Right lobe of liver (tissue), 6 donors: ENCODE measurements at regions not wholly inside any gene's neighbourhood (a gene's known extent, or its start where the extent isn't known, plus 50 kb on each side); places are given as distances from the start of the nearest gene placed in this dataset.

Experiments used
- ATAC-seq, 4 donors: fragments of 200-7000 bp; cut with Tn5 transposase; one replicate each; pipeline ENCODE4 v1.9.1; 2020; ENCODE audit warnings: mild to moderate bottlenecking in 4 of 4, moderate library complexity in 4 of 4
- DNase-seq, 3 donors: peaks; one replicate each; pipeline ENCODE4 v3.0.0-alpha.2; 2020
- H3K27ac ChIP-seq, 3 donors: fragments of 200-600 bp; one replicate each; pipeline ENCODE4 v1.8.0; 2022
- H3K27me3 ChIP-seq, 2 donors: fragments of 200-600 bp; one replicate each; pipeline ENCODE4 v1.8.0; 2022
- H3K36me3 ChIP-seq, 4 donors: fragments of 200-600 bp; sonication (generic) in 1 of 4; one replicate each; pipeline versions ENCODE4 v1.5.1 to v1.8.0; 2017 to 2022; ENCODE audit warnings: control low read depth in 1 of 4
- H3K4me1 ChIP-seq, 4 donors: fragments of 200-600 bp; sonication (generic) in 1 of 4; one replicate each; pipeline versions ENCODE4 v1.5.1 to v1.8.0; 2017 to 2022; ENCODE audit warnings: control low read depth in 1 of 4
- H3K4me3 ChIP-seq, 3 donors: fragments of 200-600 bp; one replicate each; pipeline ENCODE4 v1.8.0; 2022
- H3K9me3 ChIP-seq, 4 donors: fragments of 200-600 bp; sonication (generic) in 1 of 4; one replicate each; pipeline versions ENCODE4 v1.5.1 to v1.8.0; 2017 to 2022; ENCODE audit warnings: control low read depth in 1 of 4
- POLR2A ChIP-seq: fragments of 450-650 bp; IDR thresholded peaks from one replicate; pipeline ENCODE4 v1.6.1; 2017; ENCODE audit warnings: antibody characterized with exemption, mild to moderate bottlenecking
- WGBS: methylation state at CpG from one replicate; pipeline ENCODE4 v1.1.6; 2018; ENCODE audit warnings: low coverage, low lambda C conversion rate; ENCODE audit not compliant: insufficient coverage; ENCODE audit errors: missing lambda C conversion rate; 5-methylcytosine and 5-hydroxymethylcytosine counted together
- intact Hi-C, 2 donors: fragments of 100-400 bp; cut with DNase I; formaldehyde crosslinking; loops; one replicate each; pipeline versions ENCODE4 v1.11.2 to v1.14.1; 2022
- TF ChIP-seq, protein P1 (sequence below), 4 donors: fragments of 200-600 bp in 3 of 4; fragments of 450-650 bp in 1 of 4; IDR thresholded peaks; one replicate each; pipeline versions ENCODE4 v1.5.1 to v1.8.0; 2016 to 2022; ENCODE audit warnings: antibody characterized with exemption in 4 of 4, mild to moderate bottlenecking in 2 of 4
- donor health status: DM: no; HTN: yes; CAD: no.
- donor health status: DM: no; HTN: no; CAD: no.
- donor health status: DM: no; HTN: no; CAD: no.
- donor health status: DM: no; HTN: yes; CAD: no.
- donor health status: DM: no; HTN: yes; CAD: no.

DNA sequence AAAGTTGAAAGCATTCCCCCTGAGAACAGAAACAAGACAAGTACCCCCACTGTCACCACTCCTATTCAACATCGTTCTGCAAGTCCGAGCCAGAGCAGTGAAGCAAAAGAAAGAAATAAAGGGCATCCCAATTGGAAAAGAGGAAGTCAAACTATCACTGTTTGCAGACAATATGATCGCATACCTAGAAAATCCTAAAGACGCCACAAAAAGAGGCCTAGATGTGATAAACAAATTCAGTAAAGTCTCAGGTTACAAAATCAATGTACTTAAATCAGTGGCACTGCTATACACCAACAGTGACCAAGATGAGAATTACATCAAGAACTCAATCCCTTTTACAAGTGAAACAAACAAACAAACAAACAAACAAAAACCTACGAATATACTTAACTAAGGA, 87.7 kb upstream of the COCH start:
- Histone ChIP-seq H3K4me1 (peaks cover 0 to 6% (median 0%) of the 10 kb centered on the region in 4 donors), H3K27me3 (no peaks in the 10 kb centered on the region), H3K36me3 (no peaks in the 10 kb centered on the region), H3K27ac (no peak overlapping the region), H3K9me3 (no peaks in the 10 kb centered on the region), H3K4me3 (no peak overlapping the region)
- 49% methylated on average over 4 of the region's 5 CpGs for WGBS
- TF ChIP-seq POLR2A, result no peak
- TF ChIP-seq, protein P1, sequence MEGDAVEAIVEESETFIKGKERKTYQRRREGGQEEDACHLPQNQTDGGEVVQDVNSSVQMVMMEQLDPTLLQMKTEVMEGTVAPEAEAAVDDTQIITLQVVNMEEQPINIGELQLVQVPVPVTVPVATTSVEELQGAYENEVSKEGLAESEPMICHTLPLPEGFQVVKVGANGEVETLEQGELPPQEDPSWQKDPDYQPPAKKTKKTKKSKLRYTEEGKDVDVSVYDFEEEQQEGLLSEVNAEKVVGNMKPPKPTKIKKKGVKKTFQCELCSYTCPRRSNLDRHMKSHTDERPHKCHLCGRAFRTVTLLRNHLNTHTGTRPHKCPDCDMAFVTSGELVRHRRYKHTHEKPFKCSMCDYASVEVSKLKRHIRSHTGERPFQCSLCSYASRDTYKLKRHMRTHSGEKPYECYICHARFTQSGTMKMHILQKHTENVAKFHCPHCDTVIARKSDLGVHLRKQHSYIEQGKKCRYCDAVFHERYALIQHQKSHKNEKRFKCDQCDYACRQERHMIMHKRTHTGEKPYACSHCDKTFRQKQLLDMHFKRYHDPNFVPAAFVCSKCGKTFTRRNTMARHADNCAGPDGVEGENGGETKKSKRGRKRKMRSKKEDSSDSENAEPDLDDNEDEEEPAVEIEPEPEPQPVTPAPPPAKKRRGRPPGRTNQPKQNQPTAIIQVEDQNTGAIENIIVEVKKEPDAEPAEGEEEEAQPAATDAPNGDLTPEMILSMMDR (IDR thresholded peaks at IDR 0.05), result no peak
- intact Hi-C loops, result no loop called here
- ATAC-seq (no peak), DNase-seq (no peak)

DNA sequence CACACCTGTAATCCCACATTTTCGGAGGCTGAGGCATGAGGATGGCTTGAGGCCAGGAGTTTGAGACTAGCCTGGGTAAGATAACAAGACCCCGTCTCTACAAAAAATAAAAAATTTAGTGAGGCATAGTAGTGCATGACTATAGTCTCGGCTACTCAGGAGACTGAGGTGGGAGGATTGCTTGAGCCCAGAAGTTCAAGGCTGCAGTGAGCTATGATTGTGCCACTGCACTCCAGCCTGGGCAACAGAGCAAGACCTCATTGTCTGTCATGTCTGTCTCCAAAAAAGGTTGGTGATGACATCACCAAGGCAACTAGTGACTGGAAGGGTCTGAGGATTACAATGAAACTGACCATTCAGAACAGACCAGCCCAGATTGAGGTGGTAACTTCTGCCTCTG, 83.5 kb upstream of the COCH start:
- DNase-seq, result no peak
- Histone ChIP-seq H3K4me3 (no peak overlapping the region), H3K4me1 (peaks cover 0 to 6% (median 0%) of the 10 kb centered on the region in 4 donors), H3K36me3 (no peaks in the 10 kb centered on the region), H3K9me3 (no peaks in the 10 kb centered on the region), H3K27ac (no peak overlapping the region), H3K27me3 (no peaks in the 10 kb centered on the region)
- intact Hi-C loops, result no loop called here
- 88% methylated on average over 3 of the region's 3 CpGs for WGBS
- no peak for ATAC-seq
- TF ChIP-seq, protein P1 (IDR thresholded peaks at IDR 0.05), result no peak
- TF ChIP-seq POLR2A, result no peak

DNA sequence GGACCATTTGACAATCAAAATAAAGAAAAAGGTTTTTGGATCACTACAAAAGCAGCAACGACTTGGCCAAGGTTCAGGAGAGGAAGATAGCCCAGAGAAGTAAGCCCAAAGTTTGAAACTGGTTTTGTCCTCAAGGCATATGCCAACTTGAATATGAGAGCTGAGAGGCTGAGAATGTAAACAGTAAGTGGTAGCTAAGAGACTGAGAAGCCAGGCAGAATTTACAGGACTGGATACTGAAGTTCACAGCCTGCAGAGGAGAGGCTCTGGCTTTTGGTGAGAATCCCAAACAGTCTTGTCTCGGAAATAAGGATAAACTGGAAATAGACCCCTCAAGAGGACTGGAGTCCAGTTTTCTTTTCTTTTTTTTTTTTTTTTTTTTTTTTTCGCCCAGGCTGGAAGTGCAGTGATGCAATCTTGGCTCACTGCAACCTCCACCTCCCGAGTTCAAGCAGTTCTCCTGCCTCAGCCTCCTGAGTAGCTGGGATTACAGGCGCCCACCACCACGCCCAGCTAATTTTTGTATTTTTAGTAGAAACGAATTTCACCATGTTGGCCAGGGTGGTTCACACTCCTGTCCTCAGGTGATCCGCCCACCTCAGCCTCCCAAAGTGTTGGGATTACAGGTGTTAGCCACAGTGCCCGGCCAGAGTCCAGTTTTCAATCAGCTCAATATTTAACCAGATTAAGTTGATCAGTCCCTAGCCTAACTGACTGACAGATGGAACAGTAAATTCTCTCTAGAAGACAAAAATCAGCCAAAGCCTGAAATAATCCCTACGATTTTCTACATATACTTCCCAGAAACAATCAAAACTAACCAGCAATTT, 82.6 kb upstream of the COCH start:
- ATAC-seq (peak; percentile 90 to 97 (median 96)), DNase-seq (peak in 2 of 3 donors; percentile 38 to 72)
- TF ChIP-seq, protein P1 (IDR thresholded peaks at IDR 0.05), result no peak
- no peak for TF ChIP-seq POLR2A
- Histone ChIP-seq H3K27me3 (no peaks in the 10 kb centered on the region), H3K9me3 (no peaks in the 10 kb centered on the region), H3K27ac (peak overlapping the region in 2 of 3 donors; percentile 20 to 30), H3K36me3 (no peaks in the 10 kb centered on the region), H3K4me1 (peaks cover 0 to 6% (median 0%) of the 10 kb centered on the region in 4 donors), H3K4me3 (peak overlapping the region in 1 of 3 donors; percentile 11)
- 25% methylated on average over 10 of the region's 10 CpGs for WGBS
- intact Hi-C loops, result no loop called here

DNA sequence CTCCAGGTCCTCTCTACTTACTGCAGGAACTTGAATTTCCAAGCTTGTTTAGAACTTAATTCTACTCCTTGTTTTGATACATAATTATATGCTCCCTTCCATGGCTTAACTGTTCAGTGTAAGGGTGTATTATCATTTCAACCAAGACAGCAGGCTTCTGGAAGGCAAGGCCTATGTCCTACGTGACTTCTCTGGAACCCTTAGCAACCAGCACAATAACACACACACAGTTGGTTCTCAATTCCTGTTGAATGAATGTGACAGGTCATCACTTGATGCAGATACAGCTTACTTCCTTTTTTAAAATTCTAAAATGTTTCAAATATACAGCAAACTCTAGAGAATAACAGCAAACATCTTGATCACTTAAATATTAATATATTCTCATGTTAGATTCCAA, 77.7 kb upstream of the COCH start:
- TF ChIP-seq POLR2A, result no peak
- TF ChIP-seq, protein P1 (IDR thresholded peaks at IDR 0.05), result no peak
- no peak overlapping the region for H3K4me3 ChIP-seq
- no peaks in the 10 kb centered on the region for H3K4me1 ChIP-seq
- WGBS, result 75% methylated on average over 1 of the region's 1 CpG
- intact Hi-C loops, result no loop called here
- H3K27ac ChIP-seq, result no peak overlapping the region
- DNase-seq, result no peak
- H3K27me3 ChIP-seq, result no peaks in the 10 kb centered on the region
- H3K36me3 ChIP-seq, result no peaks in the 10 kb centered on the region
- ATAC-seq, result no peak
- H3K9me3 ChIP-seq, result no peaks in the 10 kb centered on the region
